Mesothelial cell of epicardium (in vitro differentiated cells): ENCODE measurements at regions not wholly inside any gene's neighbourhood (a gene's known extent, or its start where the extent isn't known, plus 50 kb on each side); places are given as distances from the start of the nearest gene placed in this dataset.
A peak's percentile ranks its signal among the peaks of the same experiment; 100 is the strongest.

ENCODE experiments used
- DNase-seq, 2 experiments: peaks; one replicate each; pipeline ENCODE4 v3.0.0; 2021; ENCODE audit warnings: low spot score in 2 of 2; ENCODE audit not compliant: unreplicated experiment in 2 of 2
- H3K27ac Mint-ChIP-seq: 2 replicates; pipeline ENCODE4 v1.8.0; 2021; ENCODE audit warnings: mixed read lengths
- H3K27me3 Mint-ChIP-seq: 2 replicates; pipeline ENCODE4 v1.8.0; 2021; ENCODE audit warnings: low read depth, mixed read lengths
- H3K36me3 Mint-ChIP-seq: 2 replicates; pipeline ENCODE4 v1.8.0; 2021; ENCODE audit warnings: mixed read lengths
- H3K4me1 Mint-ChIP-seq: 2 replicates; pipeline ENCODE4 v1.8.0; 2021; ENCODE audit warnings: mixed read lengths
- H3K4me3 Mint-ChIP-seq: 2 replicates; pipeline ENCODE4 v1.8.0; 2021; ENCODE audit warnings: mild to moderate bottlenecking, moderate library complexity, mixed read lengths
- H3K9me3 Mint-ChIP-seq: 2 replicates; pipeline ENCODE4 v1.8.0; 2021; ENCODE audit warnings: mixed read lengths
- TF ChIP-seq, protein P1 (sequence below): fragments of 200-600 bp; sonication (generic); IDR thresholded peaks from one replicate; pipeline ENCODE4 v1.5.0; 2021; ENCODE audit warnings: antibody characterized with exemption; ENCODE audit not compliant: unreplicated experiment

DNA sequence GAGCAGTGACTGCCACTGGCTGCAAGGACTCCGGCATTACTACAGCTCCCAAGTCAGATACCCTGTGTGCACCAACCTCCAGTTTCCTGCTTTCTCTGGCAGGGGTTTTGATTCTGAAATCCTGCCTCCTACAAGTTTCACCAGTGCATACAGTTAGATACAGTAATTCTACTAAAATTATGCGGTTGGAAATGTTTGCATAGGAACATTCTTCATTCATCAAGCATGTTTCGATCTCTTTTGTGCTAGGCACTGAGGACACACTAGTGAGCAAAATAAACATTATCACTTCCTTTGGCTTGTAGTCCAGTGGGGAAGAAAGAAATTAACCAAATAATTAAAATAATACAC is 152.2 kb downstream of the TMEM167A start:
- TF ChIP-seq, protein P1, sequence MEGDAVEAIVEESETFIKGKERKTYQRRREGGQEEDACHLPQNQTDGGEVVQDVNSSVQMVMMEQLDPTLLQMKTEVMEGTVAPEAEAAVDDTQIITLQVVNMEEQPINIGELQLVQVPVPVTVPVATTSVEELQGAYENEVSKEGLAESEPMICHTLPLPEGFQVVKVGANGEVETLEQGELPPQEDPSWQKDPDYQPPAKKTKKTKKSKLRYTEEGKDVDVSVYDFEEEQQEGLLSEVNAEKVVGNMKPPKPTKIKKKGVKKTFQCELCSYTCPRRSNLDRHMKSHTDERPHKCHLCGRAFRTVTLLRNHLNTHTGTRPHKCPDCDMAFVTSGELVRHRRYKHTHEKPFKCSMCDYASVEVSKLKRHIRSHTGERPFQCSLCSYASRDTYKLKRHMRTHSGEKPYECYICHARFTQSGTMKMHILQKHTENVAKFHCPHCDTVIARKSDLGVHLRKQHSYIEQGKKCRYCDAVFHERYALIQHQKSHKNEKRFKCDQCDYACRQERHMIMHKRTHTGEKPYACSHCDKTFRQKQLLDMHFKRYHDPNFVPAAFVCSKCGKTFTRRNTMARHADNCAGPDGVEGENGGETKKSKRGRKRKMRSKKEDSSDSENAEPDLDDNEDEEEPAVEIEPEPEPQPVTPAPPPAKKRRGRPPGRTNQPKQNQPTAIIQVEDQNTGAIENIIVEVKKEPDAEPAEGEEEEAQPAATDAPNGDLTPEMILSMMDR = no peak
- Mint-ChIP-seq H3K4me1 (peaks cover 30% of the 10 kb centered on the region), H3K9me3 (no peaks in the 10 kb centered on the region), H3K27ac (peak overlapping the region; percentile 2), H3K4me3 (no peak overlapping the region), H3K27me3 (peaks cover 7% of the 10 kb centered on the region), H3K36me3 (no peaks in the 10 kb centered on the region)
- DNase-seq = no peak

DNA sequence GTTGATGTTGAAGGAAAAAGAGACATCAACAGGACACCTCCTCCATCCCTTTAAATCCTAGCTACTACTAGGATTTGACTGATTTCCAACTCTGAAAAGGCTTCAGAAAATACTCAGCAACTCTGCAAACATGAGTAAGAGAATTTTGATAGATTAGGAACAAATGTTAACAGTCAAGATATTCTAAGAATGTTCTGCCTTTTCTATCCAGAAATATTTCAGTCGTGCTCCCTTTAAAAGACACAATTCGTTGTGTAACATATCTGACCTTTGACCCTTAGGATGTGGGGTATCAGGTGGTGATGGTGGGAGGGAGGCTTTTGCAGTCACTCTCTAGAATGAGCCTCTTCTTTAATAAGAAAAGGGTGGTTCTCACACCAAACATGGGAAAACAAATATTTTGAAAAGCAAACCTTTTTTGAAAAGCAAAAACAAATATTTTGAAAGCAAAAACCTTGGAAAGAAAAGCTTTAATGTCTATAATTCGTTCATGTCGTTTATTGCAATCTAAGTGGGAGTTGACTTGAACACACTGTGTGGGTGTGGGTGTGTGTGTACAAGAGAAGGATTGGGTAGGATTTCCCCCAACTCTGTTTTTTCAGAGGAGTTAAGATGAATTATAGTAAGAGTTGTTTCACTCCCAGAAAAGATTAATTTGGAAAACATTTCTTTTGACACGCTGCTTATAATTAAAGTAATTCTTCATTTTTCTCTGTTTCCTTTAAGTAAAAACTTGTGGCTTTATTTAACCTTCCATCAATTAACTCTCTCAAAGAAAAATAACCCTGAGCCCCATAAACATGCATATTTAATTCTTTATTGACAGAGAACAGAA is 152.8 kb downstream of the TMEM167A start:
- Mint-ChIP-seq H3K27ac (peak overlapping the region; percentile 15), H3K4me1 (peaks cover 30% of the 10 kb centered on the region), H3K27me3 (peaks cover 7% of the 10 kb centered on the region), H3K4me3 (no peak overlapping the region), H3K36me3 (no peaks in the 10 kb centered on the region), H3K9me3 (no peaks in the 10 kb centered on the region)
- TF ChIP-seq, protein P1 = no peak
- DNase-seq = no peak

DNA sequence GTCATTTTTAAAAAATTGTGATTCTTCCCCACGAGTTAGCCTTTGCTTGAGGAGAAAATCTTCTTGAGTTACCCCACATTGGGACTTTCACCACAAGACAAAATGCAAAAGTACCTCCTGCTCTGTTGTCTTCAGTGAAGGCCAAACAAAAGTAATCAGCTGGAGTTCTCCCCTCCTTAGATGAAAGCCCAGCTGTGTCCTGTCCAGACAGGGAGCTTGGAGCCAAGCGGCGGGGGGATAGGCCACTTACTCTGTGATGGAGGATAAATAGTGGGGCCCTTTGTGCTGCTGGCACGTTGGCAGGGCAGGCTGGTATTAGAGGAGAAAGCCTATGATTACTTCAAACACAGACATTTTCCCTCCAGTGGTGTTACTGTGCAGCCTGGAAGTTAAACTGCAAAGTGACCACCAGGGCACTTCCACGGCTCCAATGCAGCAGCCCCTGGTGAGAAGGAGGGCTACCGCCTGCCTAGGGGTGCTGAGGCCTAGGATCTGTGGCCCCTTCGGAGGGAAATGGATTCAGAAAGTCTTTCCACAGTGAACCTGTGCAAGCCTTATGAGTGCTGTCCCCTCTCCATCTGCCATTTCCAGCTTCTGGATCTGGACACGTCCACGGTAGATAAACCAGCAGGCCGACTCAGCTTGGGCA is 155.0 kb downstream of the TMEM167A start:
- DNase-seq = no peak
- Mint-ChIP-seq H3K4me3 (no peak overlapping the region), H3K4me1 (peaks cover 34% of the 10 kb centered on the region), H3K9me3 (no peaks in the 10 kb centered on the region), H3K36me3 (no peaks in the 10 kb centered on the region), H3K27me3 (peaks cover 7% of the 10 kb centered on the region), H3K27ac (no peak overlapping the region)
- TF ChIP-seq, protein P1 = no peak

- H3K27me3 Mint-ChIP-seq = peaks cover 7% of the 10 kb centered on the region
- DNase-seq = no peak
- peaks cover 20% of the 10 kb centered on the region for H3K9me3 Mint-ChIP-seq
- H3K4me1 Mint-ChIP-seq = peaks cover 15% of the 10 kb centered on the region
- TF ChIP-seq, protein P1 = no peak
- H3K27ac Mint-ChIP-seq = no peak overlapping the region
- no peak overlapping the region for H3K4me3 Mint-ChIP-seq
- peaks cover 12% of the 10 kb centered on the region for H3K36me3 Mint-ChIP-seq
Observed at GRCh38 chr5:82918311-82919031, 158.7 kb downstream of the TMEM167A start.

DNA sequence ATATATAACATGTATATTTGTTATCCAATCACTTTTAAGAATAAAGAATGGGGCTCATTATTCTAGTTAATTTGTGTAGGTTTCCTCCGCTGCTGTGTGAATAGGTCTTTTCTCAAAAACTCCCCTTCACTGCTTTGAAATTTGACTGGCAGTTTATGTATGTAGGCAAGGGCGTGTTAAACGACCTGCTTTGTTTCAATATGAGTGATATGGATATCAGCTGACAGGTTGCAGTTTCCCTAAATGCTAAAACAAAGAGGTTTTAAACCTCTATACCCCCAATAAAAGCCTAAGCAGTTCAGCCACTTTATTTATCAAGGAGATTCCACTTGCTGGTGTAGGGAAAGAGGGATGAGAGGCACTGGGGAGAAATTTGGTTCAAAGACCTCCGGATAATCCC is 159.6 kb downstream of the TMEM167A start:
- Mint-ChIP-seq H3K4me3 (no peak overlapping the region), H3K36me3 (peaks cover 12% of the 10 kb centered on the region), H3K27me3 (peaks cover 4% of the 10 kb centered on the region), H3K9me3 (peaks cover 20% of the 10 kb centered on the region), H3K27ac (no peak overlapping the region), H3K4me1 (peaks cover 14% of the 10 kb centered on the region)
- DNase-seq = no peak
- TF ChIP-seq, protein P1 = no peak
